A673 (cell line): ENCODE measurements at regions not wholly inside any gene's neighbourhood (a gene's known extent, or its start where the extent isn't known, plus 50 kb on each side); places are given as distances from the start of the nearest gene placed in this dataset.

Experiments used
- BruUV-seq: library from RNA; stranded (reverse); fragments of 400-500 nt; replicated peaks from 2 replicates; lab custom pipeline; 2021; lab: Mats Ljungman, UMichigan
- CTCF ChIA-PET: fragments of 300-600 bp; sonication (Branson Sonifier 250); formaldehyde crosslinking; loops from one replicate; lab custom pipeline; 2022; ENCODE audit warnings: antibody characterized with exemption; lab: Charles Lee
- POLR2A ChIA-PET: fragments of 300-600 bp; sonication (Branson Sonifier 250); formaldehyde crosslinking; loops from one replicate; lab custom pipeline; 2022; ENCODE audit warnings: antibody characterized with exemption; ENCODE audit not compliant: low non-redundant PET; lab: Charles Lee
- DNase-seq: peaks from one replicate; pipeline ENCODE4 v3.0.0-alpha.2; 2015; ENCODE audit warnings: low spot score
- H3K27ac ChIP-seq: fragments of 200-600 bp; sonication (generic); 2 replicates; pipeline ENCODE4 v1.5.1; 2016; ENCODE audit warnings: mixed run types, low read depth, mild to moderate bottlenecking, mixed read lengths, antibody characterized with exemption, low read length; ENCODE audit not compliant: poor library complexity, severe bottlenecking
- H3K27me3 ChIP-seq: fragments of 200-600 bp; sonication (generic); replicated peaks from 2 replicates; pipeline ENCODE4 v1.6.1; 2017; ENCODE audit warnings: mixed run types, low read depth, mild to moderate bottlenecking, mixed read lengths, antibody characterized with exemption, low read length; ENCODE audit not compliant: insufficient read depth, poor library complexity
- H3K36me3 ChIP-seq: fragments of 200-600 bp; sonication (generic); 2 replicates; pipeline ENCODE4 v1.6.1; 2016; ENCODE audit warnings: mixed run types, mild to moderate bottlenecking, mixed read lengths, antibody characterized with exemption, low read length; ENCODE audit not compliant: insufficient read depth, poor library complexity, severe bottlenecking
- H3K4me1 ChIP-seq: fragments of 200-600 bp; sonication (generic); 2 replicates; pipeline ENCODE4 v1.6.1; 2017; ENCODE audit warnings: mixed run types, mild to moderate bottlenecking, mixed read lengths, antibody characterized with exemption, low read length; ENCODE audit not compliant: insufficient read depth, poor library complexity, severe bottlenecking
- H3K4me3 ChIP-seq: fragments of 200-600 bp; sonication (generic); 2 replicates; pipeline ENCODE4 v1.5.1; 2016; ENCODE audit warnings: low read depth, mixed run types, mild to moderate bottlenecking, mixed read lengths, low read length; ENCODE audit not compliant: poor library complexity, severe bottlenecking
- H3K9me3 ChIP-seq: fragments of 200-600 bp; sonication (generic); 2 replicates; pipeline ENCODE4 v1.6.1; 2016; ENCODE audit warnings: mixed run types, low read depth, mild to moderate bottlenecking, mixed read lengths, antibody characterized with exemption, low read length; ENCODE audit not compliant: poor library complexity, severe bottlenecking
- CTCF ChIP-seq: fragments of 300-800, 200-600 bp; sonication (generic); conservative IDR thresholded peaks from 2 replicates; pipeline ENCODE4 v1.5.1; 2017; ENCODE audit warnings: low read depth, mild to moderate bottlenecking, antibody characterized with exemption, low read length, moderate library complexity, mixed read lengths
- EZH2 ChIP-seq: fragments of 200-600 bp; sonication (generic); IDR thresholded peaks from 2 replicates; pipeline ENCODE4 v1.6.1; 2017; ENCODE audit warnings: borderline replicate concordance, low read depth, mild to moderate bottlenecking, mixed read lengths, antibody characterized with exemption, low read length; ENCODE audit not compliant: poor library complexity, severe bottlenecking
- intact Hi-C: fragments of 100-400 bp; cut with micrococcal nuclease; formaldehyde crosslinking; loops from one replicate; pipeline ENCODE4 v1.10.0; 2022; ENCODE audit not compliant: unreplicated experiment

- ChIA-PET POLR2A (no interaction called here), CTCF (no interaction called here)
- no peak for DNase-seq
- Histone ChIP-seq H3K4me3 (no peak overlapping the region), H3K9me3 (peaks cover 17% of the 10 kb centered on the region), H3K27ac (no peak overlapping the region), H3K36me3 (no peaks in the 10 kb centered on the region), H3K4me1 (no peaks in the 10 kb centered on the region), H3K27me3 (no peaks in the 10 kb centered on the region)
- BruUV-seq: no TSS peak
- intact Hi-C loops: no loop called here
- TF ChIP-seq CTCF (no peak), EZH2 (no peak)
Observed at GRCh38 chr1:4379451-4380175, 274.8 kb upstream of the AJAP1 start.

GRCh38 chr1:4380564-4381168 is 273.7 kb upstream of the AJAP1 start:
- Histone ChIP-seq H3K27ac (no peak overlapping the region), H3K36me3 (no peaks in the 10 kb centered on the region), H3K9me3 (peaks cover 17% of the 10 kb centered on the region), H3K4me1 (no peaks in the 10 kb centered on the region), H3K27me3 (no peaks in the 10 kb centered on the region), H3K4me3 (no peak overlapping the region)
- intact Hi-C loops: no loop called here
- POLR2A ChIA-PET: no interaction called here
- DNase-seq: no peak
- TF ChIP-seq CTCF (no peak), EZH2 (no peak)
- CTCF ChIA-PET: no interaction called here
- no TSS peak for BruUV-seq

GRCh38 chr1:4393191-4393590 is 261.2 kb upstream of the AJAP1 start:
- POLR2A ChIA-PET: no interaction called here
- intact Hi-C loops: no loop called here
- Histone ChIP-seq H3K27me3 (no peaks in the 10 kb centered on the region), H3K27ac (no peak overlapping the region), H3K4me1 (no peaks in the 10 kb centered on the region), H3K9me3 (peaks cover 17% of the 10 kb centered on the region), H3K36me3 (no peaks in the 10 kb centered on the region), H3K4me3 (no peak overlapping the region)
- CTCF ChIA-PET: no interaction called here
- BruUV-seq: no TSS peak
- TF ChIP-seq CTCF: no peak
- TF ChIP-seq EZH2: no peak
- DNase-seq: no peak
